C1 segment of cervical spinal cord (tissue), 14 donors: ENCODE measurements at regions not wholly inside any gene's neighbourhood (a gene's known extent, or its start where the extent isn't known, plus 50 kb on each side); places are given as distances from the start of the nearest gene placed in this dataset.

Experiments
- DNase-seq, 14 donors: peaks; one replicate each; lab custom pipeline; 2025; lab: John Stamatoyannopoulos, UW

DNA sequence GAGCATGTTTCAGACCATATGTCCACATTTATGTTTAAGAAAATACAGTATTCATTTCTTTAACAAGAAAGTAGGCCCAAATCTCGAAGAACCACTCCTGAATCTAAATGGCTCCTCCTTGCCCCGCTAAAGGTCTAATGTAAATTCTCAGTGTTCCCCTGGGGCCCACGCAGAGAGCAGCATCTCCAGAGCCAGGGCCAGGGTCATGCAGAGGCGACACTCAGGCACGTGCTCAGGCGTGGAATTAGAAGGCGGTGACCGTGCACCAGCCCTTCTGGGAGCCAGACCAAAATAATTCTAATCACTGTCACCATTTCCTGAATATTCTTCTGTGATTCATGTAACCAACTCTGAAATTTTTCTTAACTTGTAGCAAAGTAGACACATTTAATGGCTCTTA is 68.3 kb upstream of the MYT1L start:
- no peak for DNase-seq

- DNase-seq: no peak
Observed at GRCh38 chr2:2392332-2392731, 61.3 kb upstream of the MYT1L start.

- no peak for DNase-seq
Observed at GRCh38 chr2:2389215-2389614, 58.1 kb upstream of the MYT1L start.
